Breast epithelium (tissue), 4 donors: ENCODE measurements at regions not wholly inside any gene's neighbourhood (a gene's known extent, or its start where the extent isn't known, plus 50 kb on each side); places are given as distances from the start of the nearest gene placed in this dataset.

ENCODE experiments used
- DNase-seq, 2 donors: peaks; one replicate each; pipeline ENCODE4 v3.0.0-alpha.2; 2019; ENCODE audit warnings: low spot score in 2 of 2
- H3K27ac ChIP-seq, 2 donors: fragments of 200-600 bp; sonication (generic) in 1 of 2; one replicate each; pipeline ENCODE4 v1.5.1; 2016 to 2019; ENCODE audit warnings: mild to moderate bottlenecking in 1 of 2
- H3K27me3 ChIP-seq, 2 donors: fragments of 200-600 bp; sonication (generic) in 1 of 2; one replicate each; pipeline versions ENCODE4 v1.5.1 to v1.6.0; 2017 to 2019; ENCODE audit warnings: control low read depth in 1 of 2, mild to moderate bottlenecking in 1 of 2
- H3K36me3 ChIP-seq: fragments of 200-600 bp; one replicate; pipeline ENCODE4 v1.5.1; 2019
- H3K4me1 ChIP-seq, 2 donors: fragments of 200-600 bp; sonication (generic); one replicate each; pipeline ENCODE4 v1.5.1; 2016 to 2019; ENCODE audit warnings: control low read depth in 1 of 2
- H3K4me3 ChIP-seq, 3 donors: fragments of 200-600 bp; sonication (generic); 1 replicate in 2 of 3; 2 replicates in 1 of 3; pipeline ENCODE4 v1.5.1; 2016 to 2019; ENCODE audit warnings: mild to moderate bottlenecking in 3 of 3, moderate library complexity in 2 of 3
- H3K9me3 ChIP-seq, 2 donors: fragments of 200-600 bp; sonication (generic) in 1 of 2; one replicate each; pipeline ENCODE4 v1.5.1; 2016 to 2019; ENCODE audit warnings: control low read depth in 1 of 2
- POLR2A ChIP-seq: fragments of 450-650 bp; IDR thresholded peaks from one replicate; pipeline ENCODE4 v1.6.1; 2016; ENCODE audit warnings: antibody characterized with exemption, mild to moderate bottlenecking, moderate library complexity
- POLR2AphosphoS5 ChIP-seq, 3 donors: sonication (generic); formaldehyde crosslinking; IDR thresholded peaks; one replicate each; pipeline ENCODE4 v1.6.1; 2017; ENCODE audit warnings: antibody characterized with exemption in 3 of 3
- intact Hi-C: fragments of 100-400 bp; cut with DNase I; formaldehyde crosslinking; loops from one replicate; pipeline ENCODE4 v1.15.1; 2023; ENCODE audit warnings: low total_unique reads
- TF ChIP-seq, protein P1 (sequence below), 3 donors: fragments of 450-650 bp; IDR thresholded peaks; one replicate each; pipeline ENCODE4 v1.5.1; 2016 to 2017; ENCODE audit warnings: antibody characterized with exemption in 3 of 3, mild to moderate bottlenecking in 3 of 3, moderate library complexity in 3 of 3

GRCh38 chr1:116841569-116842344 lies 68.0 kb upstream of the PTGFRN start:
- H3K4me1 ChIP-seq: no peaks in the 10 kb centered on the region
- TF ChIP-seq POLR2AphosphoS5 (IDR thresholded peaks at IDR 0.05) (no peak), POLR2A (no peak)
- TF ChIP-seq, protein P1, sequence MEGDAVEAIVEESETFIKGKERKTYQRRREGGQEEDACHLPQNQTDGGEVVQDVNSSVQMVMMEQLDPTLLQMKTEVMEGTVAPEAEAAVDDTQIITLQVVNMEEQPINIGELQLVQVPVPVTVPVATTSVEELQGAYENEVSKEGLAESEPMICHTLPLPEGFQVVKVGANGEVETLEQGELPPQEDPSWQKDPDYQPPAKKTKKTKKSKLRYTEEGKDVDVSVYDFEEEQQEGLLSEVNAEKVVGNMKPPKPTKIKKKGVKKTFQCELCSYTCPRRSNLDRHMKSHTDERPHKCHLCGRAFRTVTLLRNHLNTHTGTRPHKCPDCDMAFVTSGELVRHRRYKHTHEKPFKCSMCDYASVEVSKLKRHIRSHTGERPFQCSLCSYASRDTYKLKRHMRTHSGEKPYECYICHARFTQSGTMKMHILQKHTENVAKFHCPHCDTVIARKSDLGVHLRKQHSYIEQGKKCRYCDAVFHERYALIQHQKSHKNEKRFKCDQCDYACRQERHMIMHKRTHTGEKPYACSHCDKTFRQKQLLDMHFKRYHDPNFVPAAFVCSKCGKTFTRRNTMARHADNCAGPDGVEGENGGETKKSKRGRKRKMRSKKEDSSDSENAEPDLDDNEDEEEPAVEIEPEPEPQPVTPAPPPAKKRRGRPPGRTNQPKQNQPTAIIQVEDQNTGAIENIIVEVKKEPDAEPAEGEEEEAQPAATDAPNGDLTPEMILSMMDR (IDR thresholded peaks at IDR 0.05): no peak
- H3K27me3 ChIP-seq: no peaks in the 10 kb centered on the region
- H3K4me3 ChIP-seq: no peak overlapping the region
- H3K27ac ChIP-seq: no peak overlapping the region
- intact Hi-C loops: no loop called here
- DNase-seq: no peak
- H3K36me3 ChIP-seq: no peaks in the 10 kb centered on the region
- no peaks in the 10 kb centered on the region for H3K9me3 ChIP-seq

DNA sequence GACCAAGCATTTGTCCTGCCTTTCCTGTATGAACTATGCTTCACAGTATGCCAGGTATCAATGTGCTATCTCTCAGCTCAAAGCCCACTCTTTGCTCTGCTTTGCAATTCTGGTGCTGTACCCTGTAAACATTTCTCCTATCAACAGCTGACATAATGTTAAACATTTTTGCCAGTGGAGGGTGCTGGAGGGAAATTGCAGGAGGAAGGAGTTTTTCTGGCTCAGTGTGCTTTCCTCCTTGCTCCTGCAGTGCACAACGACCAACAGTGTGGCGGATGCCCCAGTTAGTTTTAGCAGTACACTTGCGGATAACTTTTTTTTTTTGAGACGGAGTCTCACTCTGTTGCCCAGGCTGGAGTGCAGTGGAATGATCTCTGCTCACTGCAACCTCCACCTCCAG lies 67.1 kb upstream of the PTGFRN start:
- no peaks in the 10 kb centered on the region for H3K27me3 ChIP-seq
- H3K4me1 ChIP-seq: no peaks in the 10 kb centered on the region
- no peaks in the 10 kb centered on the region for H3K9me3 ChIP-seq
- no peaks in the 10 kb centered on the region for H3K36me3 ChIP-seq
- intact Hi-C loops: no loop called here
- DNase-seq: no peak
- H3K4me3 ChIP-seq: no peak overlapping the region
- no peak overlapping the region for H3K27ac ChIP-seq
- TF ChIP-seq, protein P1 (IDR thresholded peaks at IDR 0.05): no peak
- no peak for TF ChIP-seq POLR2A

GRCh38 chr1:116844775-116845174 lies 64.9 kb upstream of the PTGFRN start:
- TF ChIP-seq POLR2AphosphoS5 (IDR thresholded peaks at IDR 0.05) (no peak), POLR2A (no peak)
- TF ChIP-seq, protein P1 (IDR thresholded peaks at IDR 0.05): no peak
- no peak overlapping the region for H3K27ac ChIP-seq
- no peaks in the 10 kb centered on the region for H3K9me3 ChIP-seq
- no peak for DNase-seq
- H3K4me3 ChIP-seq: no peak overlapping the region
- H3K4me1 ChIP-seq: no peaks in the 10 kb centered on the region
- intact Hi-C loops: no loop called here
- no peaks in the 10 kb centered on the region for H3K27me3 ChIP-seq
- H3K36me3 ChIP-seq: no peaks in the 10 kb centered on the region

DNA sequence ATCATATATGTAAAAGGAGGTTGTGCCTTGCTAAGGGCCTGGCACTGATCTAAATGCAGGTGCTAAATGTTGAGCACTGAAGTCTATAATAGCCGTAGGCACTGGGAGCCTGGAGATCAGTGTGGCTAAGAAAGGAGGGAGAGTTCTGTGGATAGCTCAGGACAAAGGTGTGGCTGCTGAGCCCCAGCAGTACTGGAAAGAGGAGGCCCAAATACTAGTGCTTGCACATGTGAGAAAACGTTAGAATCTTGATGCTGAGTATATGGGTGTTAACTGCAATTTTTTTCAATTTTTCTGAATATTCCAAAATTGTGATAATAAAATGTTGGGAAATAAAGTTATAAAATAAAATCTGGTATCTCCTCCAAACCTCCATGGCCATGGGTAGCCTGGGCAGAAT lies 62.5 kb upstream of the PTGFRN start:
- intact Hi-C loops: no loop called here
- no peaks in the 10 kb centered on the region for H3K27me3 ChIP-seq
- no peak overlapping the region for H3K4me3 ChIP-seq
- H3K27ac ChIP-seq: peak overlapping the region in 1 of 2 donors; percentile 72
- no peaks in the 10 kb centered on the region for H3K4me1 ChIP-seq
- no peak for DNase-seq
- TF ChIP-seq, protein P1 (IDR thresholded peaks at IDR 0.05): no peak
- TF ChIP-seq POLR2AphosphoS5 (IDR thresholded peaks at IDR 0.05): no peak
- TF ChIP-seq POLR2A: no peak
- no peaks in the 10 kb centered on the region for H3K36me3 ChIP-seq
- no peaks in the 10 kb centered on the region for H3K9me3 ChIP-seq

DNA sequence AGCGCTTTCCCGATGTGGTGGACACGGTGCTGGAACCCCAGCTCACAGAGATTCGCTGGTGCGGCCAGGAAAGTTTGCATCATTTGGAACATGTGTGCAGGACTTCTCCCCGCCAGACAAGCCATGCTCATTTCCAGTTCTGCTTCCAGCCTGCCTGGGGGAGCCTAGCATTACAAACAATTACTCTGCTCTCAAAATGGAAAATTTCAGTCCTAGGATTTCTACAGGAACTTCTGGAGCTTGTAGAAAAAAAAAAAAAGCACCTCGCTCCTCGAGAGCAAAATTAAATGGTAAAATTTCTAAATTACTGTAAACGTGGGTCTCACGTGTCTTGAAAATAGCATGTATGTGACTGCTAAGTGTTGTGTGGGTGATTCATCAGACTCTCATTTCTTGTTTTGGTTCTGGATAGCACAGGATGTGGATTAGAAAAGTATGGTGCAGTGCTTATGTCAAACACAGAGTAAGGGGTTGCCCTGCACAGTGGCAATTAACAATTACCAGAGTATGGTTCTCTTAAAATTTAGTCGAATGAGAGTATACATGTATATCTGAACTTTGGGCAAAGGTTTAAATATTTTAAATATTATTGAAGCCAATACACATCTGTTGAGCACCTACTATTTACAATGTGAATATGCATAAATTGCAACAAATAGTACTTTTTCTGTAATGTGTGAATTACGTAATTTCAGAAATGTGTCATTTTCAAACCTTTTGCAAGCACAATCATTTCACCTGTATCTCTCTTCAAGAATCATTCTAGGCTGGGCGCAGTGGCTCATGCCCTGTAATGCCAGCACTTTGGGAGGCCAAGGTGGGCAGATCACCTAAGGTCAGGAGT lies 61.8 kb upstream of the PTGFRN start:
- Histone ChIP-seq H3K9me3 (no peaks in the 10 kb centered on the region), H3K27me3 (no peaks in the 10 kb centered on the region), H3K36me3 (no peaks in the 10 kb centered on the region), H3K27ac (peak overlapping the region in 1 of 2 donors; percentile 72), H3K4me1 (no peaks in the 10 kb centered on the region), H3K4me3 (no peak overlapping the region)
- intact Hi-C loops: no loop called here
- no peak for DNase-seq
- TF ChIP-seq, protein P1 (IDR thresholded peaks at IDR 0.05): no peak
- TF ChIP-seq POLR2AphosphoS5 (IDR thresholded peaks at IDR 0.05) (no peak), POLR2A (no peak)
